OCI-LY3 (cell line): ENCODE measurements at regions not wholly inside any gene's neighbourhood (a gene's known extent, or its start where the extent isn't known, plus 50 kb on each side); places are given as distances from the start of the nearest gene placed in this dataset.
"Not testable (repeated sequence)": the region's sequence is repeated elsewhere in the genome, so short reads cannot be mapped to it uniquely, and the experiment has no call there.

Experiments used
- H2AFZ ChIP-seq: fragments of 200-600, 300-600 bp; shearing (Covaris generic); 2 replicates; pipeline ENCODE4 v1.6.0; 2014; ENCODE audit warnings: antibody characterized with exemption, low read depth, low read length
- H3K27ac ChIP-seq: fragments of 200-600, 300-600 bp; sonication (generic); 2 replicates; pipeline ENCODE4 v1.5.1; 2014; ENCODE audit warnings: mild to moderate bottlenecking, low read length, moderate library complexity, mixed read lengths
- H3K27me3 ChIP-seq: fragments of 200-600, 300-600 bp; sonication (generic); 2 replicates; pipeline ENCODE4 v1.6.1; 2014; ENCODE audit warnings: low read depth, low read length, mixed read lengths
- H3K36me3 ChIP-seq: fragments of 200-600, 300-600 bp; sonication (generic); replicated peaks from 2 replicates; pipeline ENCODE3; 2014; ENCODE audit warnings: low read depth, low read length, mixed read lengths
- H3K4me1 ChIP-seq: fragments of 300-600, 200-600 bp; sonication (generic); 2 replicates; pipeline ENCODE4 v1.6.1; 2014; ENCODE audit warnings: low read length, mixed read lengths
- H3K4me2 ChIP-seq: fragments of 200-600, 300-600 bp; sonication (generic); 2 replicates; pipeline ENCODE4 v1.6.1; 2014; ENCODE audit warnings: low read length, mixed read lengths
- H3K4me3 ChIP-seq: fragments of 300-600, 200-600 bp; sonication (generic); 2 replicates; pipeline ENCODE4 v1.5.1; 2014; ENCODE audit warnings: antibody characterized with exemption, mild to moderate bottlenecking, low read length, moderate library complexity
- H3K79me2 ChIP-seq: fragments of 300-600, 200-600 bp; shearing (Covaris generic); 2 replicates; pipeline ENCODE4 v1.6.1; 2014; ENCODE audit warnings: mild to moderate bottlenecking, low read length, mixed read lengths
- H3K9ac ChIP-seq: fragments of 300-600, 200-600 bp; shearing (Covaris generic); 2 replicates; pipeline ENCODE4 v1.6.0; 2014; ENCODE audit warnings: mild to moderate bottlenecking, low read length, moderate library complexity
- H3K9me3 ChIP-seq: fragments of 200-600, 300-600 bp; shearing (Covaris generic); 2 replicates; pipeline ENCODE4 v1.6.1; 2014; ENCODE audit warnings: low read length, mixed read lengths; ENCODE audit not compliant: insufficient read depth
- H4K20me1 ChIP-seq: fragments of 200-600, 300-600 bp; sonication (generic); 2 replicates; pipeline ENCODE4 v1.6.1; 2016; ENCODE audit warnings: low read length, mixed read lengths; ENCODE audit not compliant: insufficient read depth

GRCh38 chr11:71710701-71711385 is 122.2 kb upstream of the DEFB108B start:
- Histone ChIP-seq H3K4me1 (peaks cover 13% of the 10 kb centered on the region), H3K4me3 (peak overlapping the region; percentile 54), H3K4me2 (peak overlapping the region; percentile 72)
- H3K9ac ChIP-seq, H4K20me1 ChIP-seq, H2AFZ ChIP-seq, H3K27me3 ChIP-seq, H3K79me2 ChIP-seq, H3K36me3 ChIP-seq, H3K27ac ChIP-seq, H3K9me3 ChIP-seq: not testable (repeated sequence)

- peaks cover 13% of the 10 kb centered on the region for H3K4me1 ChIP-seq
- H3K9me3 ChIP-seq, H2AFZ ChIP-seq, H3K36me3 ChIP-seq, H3K27ac ChIP-seq, H3K4me3 ChIP-seq, H4K20me1 ChIP-seq, H3K4me2 ChIP-seq, H3K27me3 ChIP-seq, H3K79me2 ChIP-seq, H3K9ac ChIP-seq: not testable (repeated sequence)
These were observed 120.7 kb upstream of the DEFB108B start for GRCh38 chr11:71712350-71712749.

GRCh38 chr11:71712846-71713245 is 120.2 kb upstream of the DEFB108B start:
- H2AFZ ChIP-seq, H3K9ac ChIP-seq, H3K9me3 ChIP-seq, H3K36me3 ChIP-seq, H3K27me3 ChIP-seq, H3K27ac ChIP-seq, H3K79me2 ChIP-seq, H3K4me2 ChIP-seq, H4K20me1 ChIP-seq, H3K4me3 ChIP-seq: not testable (repeated sequence)
- peaks cover 13% of the 10 kb centered on the region for H3K4me1 ChIP-seq

GRCh38 chr11:71714510-71714909 is 118.5 kb upstream of the DEFB108B start:
- H3K79me2 ChIP-seq, H3K4me3 ChIP-seq, H4K20me1 ChIP-seq, H3K4me2 ChIP-seq, H3K27me3 ChIP-seq, H2AFZ ChIP-seq, H3K9ac ChIP-seq, H3K27ac ChIP-seq, H3K9me3 ChIP-seq, H3K36me3 ChIP-seq: not testable (repeated sequence)
- peaks cover 13% of the 10 kb centered on the region for H3K4me1 ChIP-seq

- not testable (repeated sequence) for H3K79me2 ChIP-seq, H3K27ac ChIP-seq, H3K4me3 ChIP-seq, H3K4me1 ChIP-seq, H3K9ac ChIP-seq, H3K27me3 ChIP-seq, H3K36me3 ChIP-seq, H4K20me1 ChIP-seq, H2AFZ ChIP-seq, H3K9me3 ChIP-seq, H3K4me2 ChIP-seq
These were observed 111.2 kb upstream of the DEFB108B start for GRCh38 chr11:71721840-71722239.

- H2AFZ ChIP-seq, H3K27me3 ChIP-seq, H3K79me2 ChIP-seq, H3K4me3 ChIP-seq, H3K9me3 ChIP-seq, H3K4me1 ChIP-seq, H4K20me1 ChIP-seq, H3K4me2 ChIP-seq, H3K9ac ChIP-seq, H3K27ac ChIP-seq, H3K36me3 ChIP-seq: not testable (repeated sequence)
These were observed 109.0 kb upstream of the DEFB108B start for GRCh38 chr11:71723991-71724390.

GRCh38 chr11:71730748-71731147 is 102.3 kb upstream of the DEFB108B start:
- H3K36me3 ChIP-seq: not testable (repeated sequence)

GRCh38 chr11:71734368-71734767 is 98.6 kb upstream of the DEFB108B start:
- H3K4me2 ChIP-seq, H3K27ac ChIP-seq, H3K4me1 ChIP-seq, H3K79me2 ChIP-seq, H3K9ac ChIP-seq, H3K36me3 ChIP-seq, H3K27me3 ChIP-seq, H3K4me3 ChIP-seq, H4K20me1 ChIP-seq, H3K9me3 ChIP-seq, H2AFZ ChIP-seq: not testable (repeated sequence)

More at GRCh38 chr11:71730748-71731147, 102.3 kb upstream of the DEFB108B start:
- not testable (repeated sequence) for H3K27me3 ChIP-seq, H3K4me3 ChIP-seq, H2AFZ ChIP-seq, H3K9ac ChIP-seq, H4K20me1 ChIP-seq, H3K4me2 ChIP-seq, H3K27ac ChIP-seq, H3K9me3 ChIP-seq, H3K4me1 ChIP-seq, H3K79me2 ChIP-seq

- H3K36me3 ChIP-seq, H3K9me3 ChIP-seq, H3K27me3 ChIP-seq, H2AFZ ChIP-seq, H4K20me1 ChIP-seq, H3K4me1 ChIP-seq, H3K27ac ChIP-seq, H3K4me3 ChIP-seq, H3K9ac ChIP-seq, H3K4me2 ChIP-seq, H3K79me2 ChIP-seq: not testable (repeated sequence)
These were observed 94.7 kb upstream of the DEFB108B start for GRCh38 chr11:71738317-71738716.

- H3K4me2 ChIP-seq: not testable (repeated sequence)
These were observed 89.6 kb upstream of the DEFB108B start for GRCh38 chr11:71743385-71743784.

More at GRCh38 chr11:71743385-71743784, 89.6 kb upstream of the DEFB108B start:
- H4K20me1 ChIP-seq, H3K79me2 ChIP-seq, H2AFZ ChIP-seq, H3K27ac ChIP-seq, H3K4me3 ChIP-seq, H3K36me3 ChIP-seq, H3K9me3 ChIP-seq, H3K4me1 ChIP-seq, H3K9ac ChIP-seq, H3K27me3 ChIP-seq: not testable (repeated sequence)
